HPDE6-E6E7 (cell line): ENCODE measurements at regions not wholly inside any gene's neighbourhood (a gene's known extent, or its start where the extent isn't known, plus 50 kb on each side); places are given as distances from the start of the nearest gene placed in this dataset.
A peak's percentile ranks its signal among the peaks of the same experiment; 100 is the strongest.
"Not testable (repeated sequence)": the region's sequence is repeated elsewhere in the genome, so short reads cannot be mapped to it uniquely, and the experiment has no call there.

Experiments used
- DNase-seq: peaks from one replicate; pipeline ENCODE4 v3.0.0; 2011; ENCODE audit warnings: missing footprints; ENCODE audit errors: extremely low spot score

DNA sequence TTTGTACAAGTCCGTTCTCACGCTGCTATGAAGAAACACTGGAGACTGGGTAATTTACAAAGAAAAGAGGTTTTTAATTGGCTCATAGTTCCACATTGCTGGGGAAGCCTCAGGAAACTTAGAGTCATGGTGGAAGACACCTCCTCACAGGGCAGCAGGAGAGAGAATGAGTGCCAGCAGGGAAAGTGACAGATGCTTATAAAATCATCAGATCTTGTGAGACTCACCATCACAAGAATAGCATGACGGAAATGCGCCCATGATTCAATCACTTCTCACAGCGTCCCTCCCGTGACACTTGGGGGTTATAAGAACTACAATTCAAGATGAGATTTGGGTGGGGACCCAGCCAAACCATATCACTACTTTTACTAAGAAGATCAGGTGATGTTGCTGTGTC, 285.8 kb downstream of the TMX3 start:
- no peak for DNase-seq

DNA sequence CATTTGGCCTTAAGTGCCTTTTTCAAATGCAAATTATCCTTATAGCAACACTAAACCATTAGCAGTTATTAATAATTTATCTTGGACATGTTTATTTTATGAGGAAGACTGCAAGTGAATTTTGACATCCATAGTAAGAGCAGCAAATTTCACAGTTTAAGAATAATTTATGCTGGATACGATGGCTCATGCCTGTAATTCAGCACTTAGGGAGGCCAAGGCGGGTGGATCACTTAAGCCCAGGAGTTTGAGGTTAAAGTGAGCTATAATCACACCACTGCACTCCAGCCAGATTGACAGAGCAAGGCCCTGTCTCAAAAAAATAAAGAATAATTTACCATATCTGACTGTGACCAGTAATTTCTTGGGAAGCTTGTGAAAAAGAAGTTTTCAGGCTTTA, 286.2 kb downstream of the TMX3 start:
- no peak for DNase-seq

DNA sequence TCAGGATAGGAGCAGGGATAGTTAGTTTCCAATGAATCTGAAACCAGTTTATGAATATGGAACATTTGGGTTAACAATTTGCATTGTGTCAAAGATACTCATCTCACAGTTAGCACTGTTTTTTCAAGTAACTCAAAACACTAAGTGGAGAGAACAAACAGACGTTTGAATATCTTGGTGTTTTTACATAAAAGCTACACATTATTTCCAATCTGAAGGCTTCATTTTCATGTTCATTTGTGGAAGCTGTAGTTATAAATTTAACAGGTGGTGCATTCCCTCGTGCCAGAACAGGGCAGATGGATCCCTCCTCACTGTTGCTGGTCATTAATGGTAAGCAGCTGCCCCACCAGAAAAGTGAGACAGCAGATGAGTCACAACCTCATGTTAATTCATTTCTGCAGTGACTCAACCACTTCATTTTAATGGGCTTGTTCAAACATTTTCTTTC, 286.9 kb downstream of the TMX3 start:
- DNase-seq: peak; percentile 70

GRCh38 chr18:68426731-68427315, 288.1 kb downstream of the TMX3 start:
- no peak for DNase-seq

DNA sequence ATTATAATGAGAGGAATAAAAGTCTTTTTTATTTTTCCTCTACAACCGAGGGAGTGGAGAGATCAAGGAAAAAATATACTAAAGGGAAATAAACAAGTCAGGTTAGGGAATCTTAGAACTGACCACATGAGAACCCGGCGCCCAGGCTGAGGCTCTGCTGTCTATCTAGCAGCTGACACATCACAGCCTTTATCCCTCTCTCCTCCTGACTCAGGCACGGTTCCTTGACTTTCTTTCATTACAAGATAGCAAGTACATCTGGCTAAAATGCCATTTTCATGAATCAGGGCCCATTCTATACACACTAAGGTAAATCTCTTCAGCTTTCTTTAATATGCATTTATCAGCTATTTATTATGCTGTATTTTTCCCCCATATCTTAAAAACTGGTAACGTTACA, 296.0 kb downstream of the TMX3 start:
- DNase-seq: no peak

DNA sequence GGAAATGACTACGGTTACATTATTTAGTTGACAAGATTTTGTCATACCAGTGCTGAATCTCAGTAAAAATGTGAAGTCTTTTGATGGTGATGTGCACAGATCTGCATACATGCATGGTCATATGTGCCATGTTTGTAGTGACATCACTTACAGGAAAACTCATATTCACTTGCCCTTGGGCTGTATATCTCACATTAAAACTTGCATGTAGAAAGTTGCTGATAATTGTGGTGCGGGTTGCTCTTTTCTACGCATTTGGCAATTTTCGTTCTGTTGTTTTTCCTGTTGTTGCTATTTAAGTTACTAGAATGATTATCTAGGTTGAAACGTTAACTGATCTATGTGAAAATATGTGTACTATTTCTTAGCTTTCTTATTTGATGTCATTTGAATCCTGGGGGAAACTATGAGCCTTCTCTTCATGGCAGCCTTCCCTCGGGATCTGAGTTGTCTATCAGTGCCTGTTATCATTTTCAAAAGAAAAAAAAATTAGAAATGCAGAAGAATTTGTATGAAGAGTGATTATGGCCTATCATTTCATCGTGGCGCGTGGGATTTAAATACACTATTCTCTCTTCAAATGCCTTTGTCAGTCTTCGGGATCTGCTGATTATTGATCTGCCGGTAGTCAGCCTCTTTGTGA, 296.6 kb downstream of the TMX3 start:
- no peak for DNase-seq

GRCh38 chr18:68417826-68418225, 297.1 kb downstream of the TMX3 start:
- DNase-seq: no peak

DNA sequence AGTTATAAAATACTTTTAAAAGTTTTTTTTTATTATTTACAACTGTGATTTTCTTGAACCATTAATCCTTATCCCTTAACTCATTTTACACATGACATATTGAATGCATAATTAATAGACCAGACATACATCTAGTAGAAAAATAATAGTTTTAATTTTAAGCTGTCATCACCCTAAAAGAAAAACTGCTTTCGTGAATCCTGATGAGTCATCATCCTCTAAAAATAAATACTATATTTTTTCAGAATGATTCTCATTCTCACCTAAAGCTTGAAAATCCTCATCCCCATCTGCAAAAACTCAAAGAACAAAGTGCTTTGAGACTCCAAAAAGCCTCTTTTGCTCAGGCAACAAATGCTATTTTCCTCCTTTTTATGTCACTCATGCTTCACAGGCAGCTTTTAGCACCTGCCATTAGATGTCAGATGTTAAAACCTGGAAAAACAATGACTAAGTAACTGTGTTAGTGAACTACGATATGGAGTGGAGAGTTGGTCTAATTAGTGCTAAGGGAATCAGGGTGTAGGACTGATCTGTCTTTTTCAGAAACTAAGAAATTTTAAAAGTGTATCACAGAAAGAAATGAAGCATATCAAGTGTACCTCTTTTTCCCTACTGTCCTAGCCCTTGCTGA, 297.6 kb downstream of the TMX3 start:
- DNase-seq: no peak

- no peak for DNase-seq
These were observed 300.5 kb downstream of the TMX3 start for GRCh38 chr18:68414407-68414806.

GRCh38 chr18:68409576-68409975, 305.3 kb downstream of the TMX3 start:
- DNase-seq: no peak

DNA sequence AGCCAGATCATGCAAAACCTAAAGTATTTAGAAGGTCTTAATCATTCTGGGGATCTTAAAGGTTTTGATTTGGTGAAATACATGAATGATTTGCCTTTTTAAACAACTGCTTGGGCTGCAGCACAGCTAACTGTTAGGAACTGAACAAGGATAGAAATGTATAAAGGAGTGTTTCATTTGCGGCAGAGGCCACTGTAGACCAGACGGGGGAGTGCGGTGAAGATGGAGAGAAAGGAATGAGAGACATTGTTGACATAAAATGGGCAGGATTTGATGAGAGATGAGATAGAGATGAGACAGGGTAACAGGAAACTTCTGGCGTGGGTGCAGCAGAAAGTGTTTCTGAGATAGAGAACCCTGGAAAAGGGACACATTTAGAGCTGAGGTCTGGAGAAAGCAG, 308.1 kb downstream of the TMX3 start:
- DNase-seq: no peak

GRCh38 chr18:68402784-68403183, 312.1 kb downstream of the TMX3 start:
- no peak for DNase-seq

GRCh38 chr18:68400889-68401288, 314.0 kb downstream of the TMX3 start:
- DNase-seq: no peak

- DNase-seq: no peak
These were observed 315.2 kb downstream of the TMX3 start for GRCh38 chr18:68399721-68400120.

- DNase-seq: no peak
These were observed 317.5 kb downstream of the TMX3 start for GRCh38 chr18:68397241-68398035.

- DNase-seq: no peak
These were observed 320.2 kb downstream of the TMX3 start for GRCh38 chr18:68394705-68395104.

DNA sequence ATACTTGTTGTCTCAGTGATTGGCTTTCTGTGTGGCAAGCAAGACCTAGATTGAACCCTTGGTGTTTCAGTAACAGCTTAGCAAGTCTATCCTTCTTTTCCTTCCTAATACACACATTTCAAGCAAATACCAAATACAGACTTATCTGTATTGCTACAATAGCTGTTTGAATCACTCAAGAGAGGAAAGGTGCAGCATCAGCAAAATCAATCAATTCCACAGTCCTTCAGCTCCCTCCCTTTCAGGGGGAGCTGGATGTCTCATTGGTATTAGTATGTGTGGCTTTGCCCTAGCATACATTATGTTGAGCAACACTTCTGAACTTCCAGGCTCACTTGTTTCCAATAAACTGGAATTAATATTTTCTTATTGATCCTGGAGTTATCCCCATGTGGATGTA, 323.1 kb downstream of the TMX3 start:
- DNase-seq: no peak

- no peak for DNase-seq
These were observed 327.7 kb downstream of the TMX3 start for GRCh38 chr18:68387246-68387645.

DNA sequence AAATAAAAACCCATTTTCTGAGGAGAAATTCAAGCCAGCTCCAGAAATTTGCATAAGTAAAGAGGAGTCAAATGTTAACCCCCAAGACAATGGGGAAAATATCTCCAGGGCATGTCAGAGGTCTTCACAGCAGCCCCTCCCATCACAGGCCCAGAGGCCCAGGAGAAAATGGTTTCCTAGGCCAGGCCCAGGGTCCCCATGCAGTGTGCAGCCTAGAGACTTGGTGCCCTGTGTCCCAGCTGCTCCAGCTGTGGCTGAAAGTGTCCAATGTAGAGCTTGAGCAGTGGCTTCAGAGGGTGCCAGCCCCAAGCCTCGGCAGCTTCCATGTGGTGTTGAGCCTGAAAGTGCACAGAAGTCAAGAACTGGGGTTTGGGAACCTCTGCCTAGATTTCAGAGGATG, 330.9 kb downstream of the TMX3 start:
- DNase-seq: not testable (repeated sequence)

DNA sequence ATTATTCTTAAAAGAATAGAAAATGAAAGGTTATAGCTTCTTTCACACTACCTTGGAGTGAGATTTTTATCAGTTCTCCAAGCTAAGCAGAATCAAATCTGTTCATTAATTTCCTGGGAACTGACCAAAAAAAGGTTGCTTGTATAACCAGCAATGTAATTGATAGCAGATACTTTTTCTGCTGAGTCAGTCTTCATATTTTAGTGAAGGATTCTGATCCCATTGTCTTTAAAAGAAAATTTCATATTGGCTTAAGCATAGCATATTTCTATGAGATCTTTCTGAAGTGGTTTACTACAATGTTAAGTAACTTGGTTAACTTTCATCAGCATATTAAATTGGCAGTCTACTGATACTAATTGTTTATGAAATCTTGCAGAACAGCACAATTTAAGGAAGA, 338.0 kb downstream of the TMX3 start:
- no peak for DNase-seq

- DNase-seq: no peak
These were observed 352.0 kb downstream of the TMX3 start for GRCh38 chr18:68362907-68363306.

- DNase-seq: no peak
These were observed 359.3 kb downstream of the TMX3 start for GRCh38 chr18:68355637-68356036.

GRCh38 chr18:68354176-68354575, 360.7 kb downstream of the TMX3 start:
- no peak for DNase-seq
